T1000 (cell line): ENCODE measurements at regions not wholly inside any gene's neighbourhood (a gene's known extent, or its start where the extent isn't known, plus 50 kb on each side); places are given as distances from the start of the nearest gene placed in this dataset.
"Not testable (repeated sequence)": the region's sequence is repeated elsewhere in the genome, so short reads cannot be mapped to it uniquely, and the experiment has no call there.

ENCODE experiments used
- DNase-seq: peaks from one replicate; lab custom pipeline; 2025; ENCODE audit warnings: mixed read lengths; lab: John Stamatoyannopoulos, UW

- DNase-seq = no peak
Measured at GRCh38 chr4:84286048-84286447, 213.0 kb downstream of the NKX6-1 start.

DNA sequence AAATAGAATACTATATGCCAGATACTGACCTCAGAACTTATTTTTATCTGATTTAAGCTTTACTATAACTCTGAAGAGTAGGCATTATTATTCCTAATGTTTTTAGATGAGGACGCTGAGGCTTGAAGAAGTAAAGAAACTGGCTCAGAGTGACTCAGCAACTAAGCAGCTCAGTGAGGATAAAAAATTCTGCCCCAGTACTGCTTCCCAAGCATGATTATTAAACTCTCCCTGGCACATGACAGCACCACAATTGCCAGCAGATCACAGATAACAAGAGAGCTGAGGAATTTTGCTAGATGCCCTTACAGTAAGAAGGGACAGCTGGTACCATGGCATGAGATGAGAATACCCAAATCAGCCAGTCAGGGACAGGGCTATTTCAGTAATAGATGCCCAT, 219.4 kb downstream of the NKX6-1 start:
- DNase-seq = no peak

- DNase-seq = no peak
Measured at GRCh38 chr4:84277923-84278322, 221.2 kb downstream of the NKX6-1 start.

DNA sequence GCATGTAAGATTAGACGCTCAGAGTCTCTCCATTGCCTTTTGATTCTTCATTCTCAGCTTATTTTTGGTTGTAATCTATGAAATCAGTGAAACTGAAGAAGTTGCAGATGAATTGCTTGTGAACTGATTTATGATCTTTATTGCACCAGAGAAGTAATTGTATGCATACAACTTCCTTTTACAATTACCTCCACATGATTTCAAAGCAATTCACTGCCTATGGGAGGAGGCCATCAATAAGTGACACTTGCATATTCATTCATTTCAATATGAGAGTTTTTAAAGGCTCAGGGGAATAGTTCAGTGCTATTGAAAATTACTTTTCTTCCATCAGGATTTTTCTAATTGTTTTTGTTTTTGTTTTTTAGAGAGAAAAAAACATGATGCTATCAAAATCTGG, 222.3 kb downstream of the NKX6-1 start:
- DNase-seq = no peak

DNA sequence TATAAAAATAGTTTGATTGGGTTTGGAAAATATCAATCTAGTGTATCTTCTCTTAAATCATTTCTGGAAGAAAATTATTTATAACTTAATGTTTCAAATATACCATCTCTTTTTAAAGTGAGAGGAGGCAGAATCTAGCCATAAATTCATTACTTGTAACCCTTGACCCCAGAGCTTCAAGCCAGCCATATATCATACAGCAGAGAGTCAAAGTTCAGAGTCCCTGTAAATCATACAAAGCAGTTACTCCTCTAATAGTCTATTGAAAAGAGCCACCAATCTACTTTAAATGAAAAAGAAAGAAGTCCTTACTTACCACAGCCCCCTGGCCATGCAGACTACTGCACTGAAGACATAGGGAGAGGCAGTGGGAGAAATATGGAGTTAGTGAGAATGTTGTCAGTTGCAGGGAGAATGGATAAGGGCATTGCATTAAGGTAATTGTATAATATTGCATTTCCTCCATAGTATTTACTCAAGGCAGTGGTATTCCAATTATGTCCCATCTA, 229.5 kb downstream of the NKX6-1 start:
- DNase-seq = no peak

DNA sequence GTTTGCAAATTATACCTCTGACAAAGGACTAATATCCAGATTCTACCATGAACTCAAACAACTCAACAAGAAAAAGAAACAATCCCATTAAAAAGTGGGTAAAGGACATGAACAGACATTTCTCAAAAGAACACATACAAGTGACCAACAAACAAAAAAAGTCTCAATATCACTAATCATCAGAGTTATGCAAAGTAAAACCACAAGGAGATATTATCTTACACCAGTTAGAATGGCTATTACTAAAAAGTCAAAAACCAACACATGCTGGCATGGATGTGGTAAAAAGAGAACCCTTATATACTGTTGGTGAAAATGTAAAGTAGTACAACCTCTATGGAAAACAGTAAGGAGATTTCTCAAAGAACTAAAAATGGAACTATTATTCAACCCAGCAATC, 234.4 kb downstream of the NKX6-1 start:
- no peak for DNase-seq

GRCh38 chr4:84263415-84263814, 235.7 kb downstream of the NKX6-1 start:
- DNase-seq = no peak

- DNase-seq = no peak
Measured at GRCh38 chr4:84260495-84260894, 238.6 kb downstream of the NKX6-1 start.

GRCh38 chr4:84258905-84259830, 239.9 kb downstream of the NKX6-1 start:
- no peak for DNase-seq

- no peak for DNase-seq
Measured at GRCh38 chr4:84254537-84254936, 244.6 kb downstream of the NKX6-1 start.

GRCh38 chr4:84249521-84249920, 249.6 kb downstream of the NKX6-1 start:
- no peak for DNase-seq

- not testable (repeated sequence) for DNase-seq
Measured at GRCh38 chr4:84245042-84245441, 254.1 kb downstream of the NKX6-1 start.

DNA sequence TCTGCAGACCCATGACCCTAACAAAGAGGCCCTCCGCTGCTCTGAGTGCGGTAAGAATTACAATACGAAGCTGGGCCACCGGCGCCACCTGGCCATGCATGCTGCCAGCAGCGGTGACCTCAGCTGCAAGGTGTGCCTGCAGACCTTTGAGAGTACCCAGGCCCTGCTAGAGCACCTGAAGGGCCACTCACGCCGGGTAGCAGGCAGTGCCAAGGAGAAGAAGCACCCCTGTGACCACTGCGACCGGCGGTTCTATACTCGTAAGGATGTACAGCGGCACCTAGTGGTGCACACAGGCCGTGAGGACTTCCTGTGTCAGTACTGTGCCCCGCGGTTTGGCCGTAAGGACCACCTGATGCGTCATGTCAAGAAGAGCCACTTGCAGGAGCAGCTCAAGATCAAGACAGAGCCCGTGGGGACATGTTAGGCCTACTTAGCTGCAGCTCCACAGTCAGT, 254.7 kb downstream of the NKX6-1 start:
- DNase-seq = not testable (repeated sequence)

GRCh38 chr4:84243685-84244084, 255.4 kb downstream of the NKX6-1 start:
- DNase-seq = no peak

GRCh38 chr4:84239278-84239845, 259.7 kb downstream of the NKX6-1 start:
- DNase-seq = no peak

DNA sequence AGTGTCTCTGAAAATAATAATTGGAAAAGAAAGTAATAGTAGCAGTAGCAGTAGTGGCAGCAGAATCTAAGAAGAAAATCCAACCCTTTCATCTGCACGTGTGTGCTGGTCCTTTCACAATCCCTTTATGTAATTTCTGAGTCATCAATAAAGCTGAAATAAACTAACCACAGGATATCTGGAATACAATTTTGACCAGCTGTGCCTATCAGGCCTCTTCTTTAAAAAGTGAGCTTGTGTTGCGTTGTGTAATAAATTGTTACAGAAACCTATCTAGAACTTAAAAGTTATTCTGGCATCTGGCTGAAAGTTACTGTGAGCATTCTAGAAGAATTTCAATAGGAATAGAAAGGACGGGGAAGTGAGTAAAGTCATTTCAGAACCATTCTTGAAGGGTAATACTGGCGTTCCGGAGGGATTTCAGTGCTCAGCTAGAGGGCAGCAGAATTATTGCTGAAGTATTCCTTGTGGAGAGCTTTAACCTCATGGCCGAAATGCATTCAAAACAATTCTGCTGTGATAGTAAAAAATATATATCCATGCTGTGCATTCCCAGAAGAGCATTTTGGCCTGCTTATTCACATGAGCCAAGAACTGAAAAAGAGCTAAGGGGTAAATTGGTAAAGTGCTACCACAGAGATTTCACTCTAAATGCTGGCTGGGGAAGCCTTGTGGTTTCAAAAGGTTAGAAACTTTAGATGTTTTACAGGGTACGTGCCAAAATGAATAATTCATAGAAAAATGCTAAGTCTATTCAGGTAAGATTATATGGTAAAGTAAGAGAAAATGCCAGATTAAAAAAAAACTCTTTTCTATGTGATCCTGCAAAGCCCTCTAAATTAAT, 260.6 kb downstream of the NKX6-1 start:
- DNase-seq = no peak

DNA sequence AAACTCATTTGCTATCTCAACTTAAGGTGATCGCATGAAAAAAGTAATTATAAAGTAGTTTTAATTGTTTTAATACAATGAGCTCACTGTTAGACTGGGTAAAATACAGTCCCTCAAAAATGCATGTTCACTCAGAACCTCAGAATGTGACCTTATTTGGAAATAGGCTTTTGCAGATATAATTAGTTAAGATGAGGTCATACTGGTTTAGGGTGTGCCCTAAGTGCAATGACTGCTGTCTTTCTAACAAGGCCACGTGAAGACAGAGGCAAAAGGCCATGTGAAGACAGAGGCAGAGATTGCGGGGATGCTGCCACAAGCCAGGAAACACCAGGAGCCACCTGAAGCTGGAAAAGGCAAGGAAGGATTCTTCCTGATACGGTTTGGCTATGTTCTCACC, 262.1 kb downstream of the NKX6-1 start:
- no peak for DNase-seq

DNA sequence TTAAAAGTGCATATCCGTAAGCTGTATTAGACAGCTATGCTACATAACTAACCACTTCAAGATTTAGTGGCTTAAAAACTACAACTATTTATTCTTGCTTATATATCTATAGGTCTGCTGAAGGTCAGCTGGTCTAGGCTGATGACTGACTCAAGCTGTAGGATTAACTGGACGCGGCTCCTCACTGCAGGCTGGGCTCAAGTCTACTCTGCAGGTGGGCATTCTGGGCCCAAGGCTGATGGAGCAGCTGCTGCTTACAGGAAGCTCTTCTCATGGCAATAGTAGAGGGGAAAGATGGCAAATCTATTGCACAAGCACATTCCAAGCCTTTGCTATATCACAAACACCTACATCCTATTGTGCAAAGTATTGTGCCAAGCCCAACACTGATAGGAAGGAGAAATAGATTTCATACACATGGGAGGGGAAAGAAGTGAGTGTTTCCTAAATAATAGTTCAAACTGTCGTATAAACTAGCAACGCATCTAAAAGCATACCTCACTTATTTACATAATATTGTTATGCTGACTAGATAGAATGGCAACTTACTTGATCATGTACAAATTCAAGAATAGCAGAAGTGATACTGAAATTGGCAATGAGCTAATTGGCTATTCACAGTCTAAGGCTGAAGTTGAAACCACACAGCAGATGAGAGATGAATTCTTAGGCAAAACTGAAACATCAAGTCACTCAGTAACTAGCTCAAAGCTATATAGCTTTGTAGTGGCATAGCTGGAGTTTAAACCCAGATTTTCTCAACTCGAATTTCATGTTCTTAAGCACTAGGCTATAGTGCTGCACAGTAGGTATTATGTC, 263.8 kb downstream of the NKX6-1 start:
- no peak for DNase-seq

GRCh38 chr4:84232309-84233095, 266.6 kb downstream of the NKX6-1 start:
- DNase-seq = no peak

DNA sequence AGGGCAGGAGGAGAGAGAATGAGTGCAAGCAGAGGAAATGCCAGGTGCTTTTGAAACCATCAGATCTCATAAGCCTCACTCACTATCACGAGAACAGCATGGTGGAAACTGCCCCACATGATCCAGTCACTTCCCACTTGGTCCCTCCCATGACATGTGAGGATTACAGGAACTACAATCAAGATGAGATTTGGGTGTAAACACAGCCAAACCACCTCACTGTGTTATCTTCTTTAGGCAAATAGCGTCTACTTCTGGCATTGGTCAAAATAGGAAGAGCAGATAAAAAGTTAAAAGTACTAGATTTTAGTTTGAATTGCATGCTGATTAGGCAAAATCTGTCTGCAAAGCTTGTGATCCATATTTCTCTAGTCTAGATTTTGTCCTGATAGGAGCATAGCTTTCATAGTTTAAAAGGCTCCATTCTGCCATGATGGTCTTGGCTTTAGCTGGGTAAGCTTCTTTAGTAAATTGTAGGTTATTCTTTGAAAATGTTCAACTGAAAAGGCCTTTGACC, 267.5 kb downstream of the NKX6-1 start:
- DNase-seq = no peak
